Fibroblast of pulmonary artery (primary cell): ENCODE measurements at regions not wholly inside any gene's neighbourhood (a gene's known extent, or its start where the extent isn't known, plus 50 kb on each side); places are given as distances from the start of the nearest gene placed in this dataset.
A peak's percentile ranks its signal among the peaks of the same experiment; 100 is the strongest.

Experiments
- DNase-seq: peaks from one replicate; pipeline ENCODE4 v3.0.0-alpha.2; 2010; ENCODE audit warnings: low read depth
- H3K4me3 ChIP-seq: replicated peaks from 2 replicates; pipeline ENCODE4 v1.5.1; 2011; ENCODE audit warnings: low read depth, mild to moderate bottlenecking, control low read depth, low read length, moderate library complexity
- TF ChIP-seq, protein P1 (sequence below): IDR thresholded peaks from 2 replicates; pipeline ENCODE4 v1.5.1; 2011; ENCODE audit warnings: mild to moderate bottlenecking, control low read depth, low read length, inconsistent platforms; ENCODE audit errors: missing control alignments

DNA sequence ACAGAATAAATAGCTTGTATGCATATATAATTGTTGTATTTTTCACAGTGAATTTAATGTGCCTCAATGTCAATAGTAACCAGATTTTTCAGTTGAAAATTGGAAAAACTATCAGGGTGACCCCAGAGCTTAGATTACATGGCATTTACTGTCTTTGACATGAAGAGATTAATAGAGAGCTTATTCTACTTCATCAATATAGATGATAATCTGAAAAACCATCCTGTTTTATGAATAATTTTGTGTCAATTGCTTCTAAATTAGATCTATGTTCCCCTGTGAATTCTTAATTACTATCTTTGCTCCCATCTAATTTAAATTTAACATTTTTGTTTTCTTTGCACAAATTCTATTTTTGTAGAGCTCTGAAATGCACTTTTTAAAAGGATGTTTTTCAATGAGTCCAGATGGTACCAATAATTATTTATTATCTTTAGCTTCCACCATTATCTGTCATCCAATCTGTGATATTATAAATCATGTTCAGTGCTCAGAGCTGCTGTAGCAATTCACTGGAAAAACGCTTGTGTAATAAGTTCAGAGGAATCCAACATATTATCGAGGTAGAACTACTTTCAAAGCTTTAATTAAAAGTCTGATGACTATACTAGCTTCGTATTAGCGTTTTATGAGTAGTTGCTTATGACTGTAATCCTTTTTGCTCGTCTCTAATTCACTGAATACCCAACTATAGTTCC is 291.4 kb downstream of the JRKL start:
- H3K4me3 ChIP-seq: no peak overlapping the region
- TF ChIP-seq, protein P1, sequence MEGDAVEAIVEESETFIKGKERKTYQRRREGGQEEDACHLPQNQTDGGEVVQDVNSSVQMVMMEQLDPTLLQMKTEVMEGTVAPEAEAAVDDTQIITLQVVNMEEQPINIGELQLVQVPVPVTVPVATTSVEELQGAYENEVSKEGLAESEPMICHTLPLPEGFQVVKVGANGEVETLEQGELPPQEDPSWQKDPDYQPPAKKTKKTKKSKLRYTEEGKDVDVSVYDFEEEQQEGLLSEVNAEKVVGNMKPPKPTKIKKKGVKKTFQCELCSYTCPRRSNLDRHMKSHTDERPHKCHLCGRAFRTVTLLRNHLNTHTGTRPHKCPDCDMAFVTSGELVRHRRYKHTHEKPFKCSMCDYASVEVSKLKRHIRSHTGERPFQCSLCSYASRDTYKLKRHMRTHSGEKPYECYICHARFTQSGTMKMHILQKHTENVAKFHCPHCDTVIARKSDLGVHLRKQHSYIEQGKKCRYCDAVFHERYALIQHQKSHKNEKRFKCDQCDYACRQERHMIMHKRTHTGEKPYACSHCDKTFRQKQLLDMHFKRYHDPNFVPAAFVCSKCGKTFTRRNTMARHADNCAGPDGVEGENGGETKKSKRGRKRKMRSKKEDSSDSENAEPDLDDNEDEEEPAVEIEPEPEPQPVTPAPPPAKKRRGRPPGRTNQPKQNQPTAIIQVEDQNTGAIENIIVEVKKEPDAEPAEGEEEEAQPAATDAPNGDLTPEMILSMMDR: no peak
- no peak for DNase-seq

DNA sequence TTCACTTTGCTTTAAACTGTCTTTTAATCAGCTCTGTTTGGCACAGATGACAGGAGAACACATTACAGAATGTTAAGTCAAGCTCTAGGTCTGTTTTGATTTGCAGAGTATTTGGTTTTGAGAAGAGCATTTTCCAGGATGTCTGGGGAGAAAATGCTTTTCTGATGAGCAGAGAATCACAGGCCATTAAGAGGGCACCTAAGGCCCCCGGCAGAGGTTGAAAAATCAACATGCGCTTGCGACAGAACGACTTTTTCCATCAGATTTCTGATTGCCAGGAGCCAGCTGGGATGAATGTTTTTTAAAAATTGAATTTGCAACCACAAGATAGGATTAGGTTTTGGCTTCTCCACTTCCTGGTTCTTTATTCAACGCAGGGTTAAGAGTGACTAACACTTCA is 304.5 kb downstream of the JRKL start:
- no peak for DNase-seq
- H3K4me3 ChIP-seq: no peak overlapping the region
- TF ChIP-seq, protein P1: no peak

DNA sequence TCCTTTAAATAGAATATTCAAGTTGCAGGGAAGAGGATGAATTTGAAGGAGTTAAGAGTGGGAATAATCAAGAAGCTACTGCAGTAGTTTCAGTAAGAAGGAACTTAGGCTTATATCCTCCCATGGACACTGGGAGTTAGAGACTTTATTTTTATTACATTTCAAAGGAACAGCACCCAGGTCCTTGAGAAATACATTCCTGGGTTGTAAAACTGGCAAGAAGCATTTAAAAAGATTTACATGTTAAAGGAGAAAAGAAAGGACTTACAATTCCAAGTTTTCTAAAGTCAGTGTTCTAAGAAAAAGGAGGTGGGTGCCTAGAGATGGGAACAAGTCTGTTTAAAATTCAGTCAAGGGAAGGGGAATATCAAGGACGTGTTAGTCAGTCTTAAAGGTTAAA is 306.9 kb downstream of the JRKL start:
- TF ChIP-seq, protein P1: no peak
- DNase-seq: no peak
- no peak overlapping the region for H3K4me3 ChIP-seq

DNA sequence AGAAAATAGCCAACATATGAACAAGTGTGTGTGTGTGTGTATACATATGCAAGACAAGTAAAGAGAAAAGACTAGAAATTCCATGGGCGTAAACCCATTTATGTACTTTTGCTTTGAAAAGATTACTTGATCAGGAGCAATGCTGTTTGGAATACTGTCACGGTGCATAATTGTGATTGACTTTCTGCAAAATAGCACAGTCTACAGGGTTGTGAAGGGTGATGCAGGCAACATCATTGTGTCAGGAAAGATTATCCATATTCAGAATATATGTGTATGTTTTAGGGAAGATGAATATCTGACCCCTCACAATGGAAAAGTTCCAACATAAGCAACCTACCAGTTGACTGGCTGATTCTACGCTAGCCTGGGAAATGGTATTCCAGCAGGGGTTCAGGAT is 307.7 kb downstream of the JRKL start:
- DNase-seq: no peak
- no peak overlapping the region for H3K4me3 ChIP-seq
- TF ChIP-seq, protein P1: no peak

DNA sequence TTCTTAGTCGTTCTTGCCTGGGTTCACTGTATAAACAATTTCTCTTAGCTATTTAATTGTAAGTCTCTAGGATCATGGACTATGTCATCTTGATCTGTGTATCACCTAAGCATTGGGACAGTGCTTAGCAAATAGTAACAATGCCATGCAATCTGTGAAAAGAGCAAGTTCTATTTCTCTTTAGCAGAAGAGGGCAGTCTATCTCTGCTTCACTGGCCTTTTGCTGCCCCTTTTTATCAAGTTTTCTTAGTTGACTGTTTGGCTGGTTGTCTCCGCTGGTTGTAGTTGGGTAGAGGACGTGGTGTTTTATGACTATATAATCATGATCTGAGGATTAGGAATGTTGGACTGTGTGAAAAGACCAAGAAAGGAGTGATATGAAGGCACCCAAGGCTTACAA is 315.0 kb downstream of the JRKL start:
- DNase-seq: peak; percentile 4
- H3K4me3 ChIP-seq: no peak overlapping the region
- TF ChIP-seq, protein P1: peak; percentile 15

DNA sequence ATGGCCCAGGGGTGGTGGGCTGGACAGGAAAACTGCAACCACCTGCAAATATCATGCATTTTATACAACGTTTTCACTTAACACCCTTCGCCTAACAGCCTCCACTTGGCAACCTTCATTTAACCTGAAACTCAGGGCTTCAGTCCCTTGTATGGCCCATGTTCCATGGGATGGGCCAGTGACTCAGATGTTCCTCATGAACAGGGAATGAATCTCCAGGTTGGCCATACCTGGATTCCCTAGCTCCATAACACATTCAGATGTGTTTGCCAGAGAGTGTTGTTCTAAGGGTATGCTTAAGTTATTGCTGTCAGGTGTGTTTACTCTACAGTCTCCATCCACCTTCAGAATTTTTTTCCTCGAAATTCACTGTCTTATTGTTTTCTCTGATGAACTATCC is 316.9 kb downstream of the JRKL start:
- no peak for DNase-seq
- TF ChIP-seq, protein P1: no peak
- no peak overlapping the region for H3K4me3 ChIP-seq

DNA sequence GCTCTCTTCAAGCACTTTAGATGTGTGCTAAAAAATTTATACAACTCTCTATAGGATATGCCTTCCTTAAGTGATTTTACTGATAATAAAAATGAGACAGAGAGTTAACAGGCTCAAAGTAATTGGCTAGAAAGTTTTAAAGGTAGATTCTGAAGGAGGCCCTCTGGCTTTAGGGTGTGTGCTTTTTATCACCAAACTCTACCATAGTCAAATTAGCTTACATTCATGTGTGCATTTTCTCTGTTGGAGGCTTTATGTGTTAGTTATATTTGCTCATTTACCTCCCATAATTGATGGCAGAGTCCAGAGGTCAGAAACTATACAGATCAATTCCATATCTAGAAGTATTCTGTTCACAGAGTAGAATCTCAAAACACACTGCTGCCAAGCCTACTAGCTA is 317.5 kb downstream of the JRKL start:
- H3K4me3 ChIP-seq: no peak overlapping the region
- TF ChIP-seq, protein P1: no peak
- DNase-seq: no peak
